DND-41 (cell line): ENCODE measurements at regions not wholly inside any gene's neighbourhood (a gene's known extent, or its start where the extent isn't known, plus 50 kb on each side); places are given as distances from the start of the nearest gene placed in this dataset.

Experiments used
- ATAC-seq: fragments of 200-7000 bp; cut with Tn5 transposase; 3 replicates; pipeline ENCODE4 v1.9.1; 2021; ENCODE audit warnings: low read depth; ENCODE audit not compliant: insufficient read depth
- DNase-seq: peaks from one replicate; pipeline ENCODE4 v3.0.0-alpha.2; 2020
- H2AFZ ChIP-seq: 2 replicates; pipeline ENCODE4 v1.6.0; 2012; ENCODE audit warnings: low read depth, low read length
- H3K27ac ChIP-seq: 2 replicates; pipeline ENCODE4 v1.5.1; 2012; ENCODE audit warnings: low read length, inconsistent platforms
- H3K27me3 ChIP-seq: fragments of 200-600 bp; sonication (generic); 2 replicates; pipeline ENCODE4 v1.6.0; 2012; ENCODE audit warnings: low read length, mild to moderate bottlenecking, inconsistent platforms; ENCODE audit not compliant: insufficient read depth, poor library complexity
- H3K36me3 ChIP-seq: 2 replicates; pipeline ENCODE4 v1.5.1; 2012; ENCODE audit warnings: low read length, inconsistent platforms; ENCODE audit not compliant: insufficient read depth
- H3K4me1 ChIP-seq: 2 replicates; pipeline ENCODE4 v1.5.1; 2012; ENCODE audit warnings: mild to moderate bottlenecking, low read length; ENCODE audit not compliant: insufficient read depth
- H3K4me2 ChIP-seq: 2 replicates; pipeline ENCODE4 v1.6.0; 2012; ENCODE audit warnings: mild to moderate bottlenecking, moderate library complexity, low read length, inconsistent platforms; ENCODE audit not compliant: insufficient read depth
- H3K4me3 ChIP-seq, 2 experiments: fragments of 200-600 bp in 1 of 2; shearing (Covaris generic) in 1 of 2; 2 replicates each; pipeline ENCODE4 v1.5.1; 2012 to 2016; ENCODE audit warnings: inconsistent platforms in 2 of 2, low read length in 2 of 2, mild to moderate bottlenecking in 2 of 2, low read depth in 1 of 2, moderate library complexity in 1 of 2
- H3K79me2 ChIP-seq: 2 replicates; pipeline ENCODE4 v1.6.0; 2012; ENCODE audit warnings: low read length, inconsistent platforms; ENCODE audit not compliant: insufficient read depth
- H3K9ac ChIP-seq: 2 replicates; pipeline ENCODE4 v1.6.0; 2012; ENCODE audit warnings: low read depth, mild to moderate bottlenecking, inconsistent platforms, low read length, moderate library complexity
- H3K9me3 ChIP-seq: 2 replicates; pipeline ENCODE4 v1.5.1; 2012; ENCODE audit warnings: low read length, moderate library complexity, mild to moderate bottlenecking, inconsistent platforms; ENCODE audit not compliant: insufficient read depth, severe bottlenecking
- H4K20me1 ChIP-seq: 2 replicates; pipeline ENCODE4 v1.6.0; 2012; ENCODE audit warnings: low read length; ENCODE audit not compliant: insufficient read depth
- CTCF ChIP-seq: IDR thresholded peaks from 2 replicates; pipeline ENCODE4 v1.5.1; 2012; ENCODE audit warnings: borderline replicate concordance, low read length, moderate library complexity, mild to moderate bottlenecking; ENCODE audit not compliant: poor library complexity, severe bottlenecking; ENCODE audit errors: extremely low read depth
- EZH2 ChIP-seq: IDR thresholded peaks from 3 replicates; pipeline ENCODE4 v1.6.1; 2012; ENCODE audit warnings: borderline replicate concordance, low read depth, mild to moderate bottlenecking, moderate library complexity, low read length, inconsistent platforms; ENCODE audit not compliant: severe bottlenecking

GRCh38 chr6:11637266-11637665 lies 99.7 kb downstream of the TMEM170B start:
- no peak for DNase-seq
- H3K9ac ChIP-seq, result no peak overlapping the region
- ATAC-seq, result no peak
- no peaks in the 10 kb centered on the region for H3K36me3 ChIP-seq
- no peaks in the 10 kb centered on the region for H3K9me3 ChIP-seq
- peaks cover 4% of the 10 kb centered on the region for H3K27me3 ChIP-seq
- no peaks in the 10 kb centered on the region for H4K20me1 ChIP-seq
- H2AFZ ChIP-seq, result no peak overlapping the region
- TF ChIP-seq CTCF (no peak), EZH2 (no peak)
- H3K4me2 ChIP-seq, result no peak overlapping the region
- H3K27ac ChIP-seq, result no peak overlapping the region
- H3K4me3 ChIP-seq, result no peak overlapping the region
- H3K4me1 ChIP-seq, result no peaks in the 10 kb centered on the region
- no peaks in the 10 kb centered on the region for H3K79me2 ChIP-seq

- peaks cover 4% of the 10 kb centered on the region for H3K27me3 ChIP-seq
- TF ChIP-seq CTCF (no peak), EZH2 (no peak)
- ATAC-seq (no peak), DNase-seq (no peak)
- no peak overlapping the region for H3K4me3 ChIP-seq
- H3K36me3 ChIP-seq, result no peaks in the 10 kb centered on the region
- H3K27ac ChIP-seq, result no peak overlapping the region
- H2AFZ ChIP-seq, result no peak overlapping the region
- H3K9ac ChIP-seq, result no peak overlapping the region
- no peaks in the 10 kb centered on the region for H4K20me1 ChIP-seq
- no peaks in the 10 kb centered on the region for H3K9me3 ChIP-seq
- H3K79me2 ChIP-seq, result no peaks in the 10 kb centered on the region
- no peaks in the 10 kb centered on the region for H3K4me1 ChIP-seq
- H3K4me2 ChIP-seq, result no peak overlapping the region
Observed at GRCh38 chr6:11639376-11640235, 102.1 kb downstream of the TMEM170B start.

GRCh38 chr6:11640486-11640885 lies 102.9 kb downstream of the TMEM170B start:
- no peak overlapping the region for H2AFZ ChIP-seq

More at GRCh38 chr6:11640486-11640885, 102.9 kb downstream of the TMEM170B start:
- no peaks in the 10 kb centered on the region for H3K9me3 ChIP-seq
- H3K4me2 ChIP-seq, result no peak overlapping the region
- H3K4me3 ChIP-seq, result no peak overlapping the region
- no peak for ATAC-seq
- H3K27me3 ChIP-seq, result peaks cover 4% of the 10 kb centered on the region
- no peak overlapping the region for H3K27ac ChIP-seq
- no peaks in the 10 kb centered on the region for H3K4me1 ChIP-seq
- no peak overlapping the region for H3K9ac ChIP-seq
- DNase-seq, result no peak
- no peaks in the 10 kb centered on the region for H3K36me3 ChIP-seq
- no peaks in the 10 kb centered on the region for H3K79me2 ChIP-seq
- no peaks in the 10 kb centered on the region for H4K20me1 ChIP-seq
- TF ChIP-seq CTCF, result no peak
- no peak for TF ChIP-seq EZH2
